T47D (cell line): ENCODE measurements at regions not wholly inside any gene's neighbourhood (a gene's known extent, or its start where the extent isn't known, plus 50 kb on each side); places are given as distances from the start of the nearest gene placed in this dataset.

ENCODE experiments used
- DNase-seq, 2 experiments: peaks; one replicate each; pipeline versions ENCODE4 v3.0.0 to v3.0.0-alpha.2; 2011 to 2012; ENCODE audit warnings: low read depth in 1 of 2, low spot score in 1 of 2
- JUND ChIP-seq: IDR thresholded peaks from 2 replicates; pipeline ENCODE4 v1.6.1; 2012; ENCODE audit warnings: low read depth
- in situ Hi-C: cut with HindIII; loops from 2 replicates; pipeline ENCODE4 v1.10.0; 2016; ENCODE audit warnings: low sequenced_read_pairs, low pct_unique_long_range_greater_than_20kb

- in situ Hi-C loops, result no loop called here
- no peak for TF ChIP-seq JUND
- no peak for DNase-seq
Observed at GRCh38 chr12:90407841-90408240, 547.1 kb downstream of the CCER1 start.

GRCh38 chr12:90404071-90404470, 550.9 kb downstream of the CCER1 start:
- no peak for TF ChIP-seq JUND
- in situ Hi-C loops, result no loop called here
- DNase-seq, result no peak

GRCh38 chr12:90401185-90401584, 553.8 kb downstream of the CCER1 start:
- DNase-seq, result no peak
- no peak for TF ChIP-seq JUND
- in situ Hi-C loops, result no loop called here

GRCh38 chr12:90399357-90399756, 555.6 kb downstream of the CCER1 start:
- in situ Hi-C loops, result no loop called here
- DNase-seq, result no peak
- no peak for TF ChIP-seq JUND

- DNase-seq, result no peak
- in situ Hi-C loops, result no loop called here
- no peak for TF ChIP-seq JUND
Observed at GRCh38 chr12:90398285-90398836, 556.6 kb downstream of the CCER1 start.

- no peak for TF ChIP-seq JUND
- no peak for DNase-seq
- in situ Hi-C loops, result no loop called here
Observed at GRCh38 chr12:90396556-90396955, 558.4 kb downstream of the CCER1 start.

GRCh38 chr12:90393652-90394051, 561.3 kb downstream of the CCER1 start:
- TF ChIP-seq JUND, result no peak
- in situ Hi-C loops, result no loop called here
- DNase-seq, result no peak

- no peak for TF ChIP-seq JUND
- DNase-seq, result no peak
- in situ Hi-C loops, result no loop called here
Observed at GRCh38 chr12:90393089-90393488, 561.9 kb downstream of the CCER1 start.

- no peak for DNase-seq
- no peak for TF ChIP-seq JUND
- in situ Hi-C loops, result no loop called here
Observed at GRCh38 chr12:90390947-90391346, 564.0 kb downstream of the CCER1 start.

GRCh38 chr12:90368081-90368480, 586.9 kb downstream of the CCER1 start:
- no peak for TF ChIP-seq JUND
- in situ Hi-C loops, result no loop called here
- DNase-seq, result no peak

- in situ Hi-C loops, result no loop called here
- no peak for DNase-seq
Observed at GRCh38 chr12:90366286-90366685, 588.7 kb downstream of the CCER1 start.

GRCh38 chr12:90360300-90360699, 594.7 kb downstream of the CCER1 start:
- TF ChIP-seq JUND, result no peak
- DNase-seq, result no peak
- in situ Hi-C loops, result no loop called here

More at GRCh38 chr12:90366286-90366685, 588.7 kb downstream of the CCER1 start:
- no peak for TF ChIP-seq JUND

- in situ Hi-C loops, result no loop called here
- no peak for DNase-seq
- TF ChIP-seq JUND, result no peak
Observed at GRCh38 chr12:90355711-90356355, 599.1 kb downstream of the CCER1 start.

- DNase-seq, result no peak
- no peak for TF ChIP-seq JUND
- in situ Hi-C loops, result no loop called here
Observed at GRCh38 chr12:90343966-90344365, 611.0 kb downstream of the CCER1 start.
